ENCODE measurements at regions not wholly inside any gene's neighbourhood (a gene's known extent, or its start where the extent isn't known, plus 50 kb on each side); places are given as distances from the start of the nearest gene placed in this dataset.

DNA sequence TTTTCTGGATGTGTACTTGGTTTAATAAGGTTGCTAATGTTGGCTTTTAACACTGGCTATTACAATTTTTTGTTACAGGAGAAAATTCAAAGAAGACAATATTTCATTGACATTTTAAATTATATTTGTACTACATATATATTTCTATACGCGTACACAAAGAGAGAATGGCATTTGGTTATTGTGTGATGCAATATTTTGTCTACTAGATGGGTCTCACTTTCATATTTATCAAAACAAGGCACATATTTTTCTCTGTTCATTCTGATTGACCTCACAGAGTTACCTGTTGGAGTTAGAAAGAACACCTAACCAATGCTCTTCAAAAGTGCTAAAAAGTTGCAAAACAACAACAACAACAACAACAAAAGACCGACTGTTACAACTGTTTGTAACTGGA is 50.2 kb upstream of the VGLL3 start:
- DNase-seq, result no peak

Data from inflammatory macrophage treated with lipopolysaccharide for 1 hour (primary cell).